ENCODE measurements at regions not wholly inside any gene's neighbourhood (a gene's known extent, or its start where the extent isn't known, plus 50 kb on each side); places are given as distances from the start of the nearest gene placed in this dataset.

- TF ChIP-seq CTCF (conservative IDR thresholded peaks at IDR 0.05; ENCODE audit: low read depth, low read length), result no peak
- no peak for DNase-seq (ENCODE audit: low read depth)
- no peak overlapping the region for H3K4me3 ChIP-seq (ENCODE audit: low read depth, low read length)
Observed at GRCh38 chr18:34280000-34280399, 55.3 kb upstream of the NOL4 start.

- H3K4me3 ChIP-seq (ENCODE audit: low read depth, low read length), result no peak overlapping the region
- no peak for DNase-seq (ENCODE audit: low read depth)
- TF ChIP-seq CTCF (conservative IDR thresholded peaks at IDR 0.05; ENCODE audit: low read depth, low read length), result no peak
Observed at GRCh38 chr18:34280653-34281052, 55.9 kb upstream of the NOL4 start.

GRCh38 chr18:34281290-34281689, 56.6 kb upstream of the NOL4 start:
- TF ChIP-seq CTCF (conservative IDR thresholded peaks at IDR 0.05; ENCODE audit: low read depth, low read length), result no peak
- H3K4me3 ChIP-seq (ENCODE audit: low read depth, low read length), result no peak overlapping the region
- DNase-seq (ENCODE audit: low read depth), result no peak

- DNase-seq (ENCODE audit: low read depth), result no peak
Observed at GRCh38 chr18:34281722-34282121, 57.0 kb upstream of the NOL4 start.

GRCh38 chr18:34283506-34283905, 58.8 kb upstream of the NOL4 start:
- no peak for TF ChIP-seq CTCF (conservative IDR thresholded peaks at IDR 0.05; ENCODE audit: low read depth, low read length)

More at GRCh38 chr18:34281722-34282121, 57.0 kb upstream of the NOL4 start:
- H3K4me3 ChIP-seq (ENCODE audit: low read depth, low read length), result no peak overlapping the region
- no peak for TF ChIP-seq CTCF (conservative IDR thresholded peaks at IDR 0.05; ENCODE audit: low read depth, low read length)

GRCh38 chr18:34287825-34288224, 63.1 kb upstream of the NOL4 start:
- DNase-seq (ENCODE audit: low read depth), result no peak
- TF ChIP-seq CTCF (conservative IDR thresholded peaks at IDR 0.05; ENCODE audit: low read depth, low read length), result no peak
- H3K4me3 ChIP-seq (ENCODE audit: low read depth, low read length), result no peak overlapping the region

More at GRCh38 chr18:34283506-34283905, 58.8 kb upstream of the NOL4 start:
- no peak overlapping the region for H3K4me3 ChIP-seq (ENCODE audit: low read depth, low read length)
- no peak for DNase-seq (ENCODE audit: low read depth)

- TF ChIP-seq CTCF (conservative IDR thresholded peaks at IDR 0.05; ENCODE audit: low read depth, low read length), result no peak
- DNase-seq (ENCODE audit: low read depth), result no peak
- H3K4me3 ChIP-seq (ENCODE audit: low read depth, low read length), result no peak overlapping the region
Observed at GRCh38 chr18:34292594-34292993, 67.9 kb upstream of the NOL4 start.
